SU-DHL-6 (cell line): ENCODE measurements at regions not wholly inside any gene's neighbourhood (a gene's known extent, or its start where the extent isn't known, plus 50 kb on each side); places are given as distances from the start of the nearest gene placed in this dataset.

Experiments used
- H2AFZ ChIP-seq: fragments of 200-600 bp; sonication (generic); 2 replicates; pipeline ENCODE4 v1.6.1; 2014; ENCODE audit warnings: low read depth, mild to moderate bottlenecking, moderate library complexity, mixed read lengths, antibody characterized with exemption, low read length; ENCODE audit not compliant: severe bottlenecking
- H3F3A ChIP-seq: fragments of 200-600 bp; shearing (Covaris generic); 2 replicates; pipeline ENCODE4 v1.6.0; 2016; ENCODE audit warnings: antibody characterized with exemption, mild to moderate bottlenecking; ENCODE audit not compliant: insufficient read depth
- H3K27ac ChIP-seq: fragments of 200-600 bp; sonication (generic); 2 replicates; pipeline ENCODE4 v1.5.1; 2016; ENCODE audit warnings: low read depth, mild to moderate bottlenecking, low read length, moderate library complexity, mixed read lengths
- H3K27me3 ChIP-seq: fragments of 200-600 bp; sonication (generic), shearing (Covaris generic); 2 replicates; pipeline ENCODE4 v1.6.0; 2014; ENCODE audit warnings: mild to moderate bottlenecking, low read length
- H3K36me3 ChIP-seq: fragments of 200-600 bp; sonication (generic); 2 replicates; pipeline ENCODE4 v1.6.1; 2014; ENCODE audit warnings: mild to moderate bottlenecking, low read length, mixed read lengths
- H3K4me2 ChIP-seq: fragments of 300-600, 200-600 bp; shearing (Covaris generic), sonication (generic); 2 replicates; pipeline ENCODE4 v1.6.0; 2014; ENCODE audit warnings: low read length, low read depth, mild to moderate bottlenecking; ENCODE audit not compliant: poor library complexity, severe bottlenecking
- H3K4me3 ChIP-seq: fragments of 200-600 bp; sonication (generic); 2 replicates; pipeline ENCODE4 v1.5.1; 2014; ENCODE audit warnings: antibody characterized with exemption, low read length, mild to moderate bottlenecking, mixed read lengths; ENCODE audit not compliant: insufficient read depth, poor library complexity, severe bottlenecking
- H3K79me2 ChIP-seq: fragments of 200-600 bp; sonication (generic); 2 replicates; pipeline ENCODE4 v1.6.1; 2014; ENCODE audit warnings: mild to moderate bottlenecking, low read length, moderate library complexity; ENCODE audit not compliant: insufficient read depth
- H3K9ac ChIP-seq: fragments of 200-600 bp; sonication (generic); 2 replicates; pipeline ENCODE4 v1.7.0; 2014; ENCODE audit warnings: mild to moderate bottlenecking, low read length
- H3K9me2 ChIP-seq: fragments of 200-600 bp; sonication (generic); replicated peaks from 2 replicates; pipeline ENCODE4 v1.6.1; 2014; ENCODE audit warnings: low read length; ENCODE audit not compliant: insufficient read depth
- H3K9me3 ChIP-seq: fragments of 200-600 bp; sonication (generic); 2 replicates; pipeline ENCODE4 v1.6.1; 2014; ENCODE audit warnings: low read length, mixed read lengths; ENCODE audit not compliant: insufficient read depth
- H4K20me1 ChIP-seq: fragments of 200-600 bp; sonication (generic); 2 replicates; pipeline ENCODE4 v1.6.1; 2014; ENCODE audit warnings: low read depth, mild to moderate bottlenecking, antibody characterized with exemption, low read length, moderate library complexity, mixed read lengths
- CTCF ChIP-seq: fragments of 200-600 bp; sonication (generic); IDR thresholded peaks from one replicate; pipeline ENCODE4 v1.5.1; 2017; ENCODE audit warnings: antibody characterized with exemption, mild to moderate bottlenecking, low read length, moderate library complexity; ENCODE audit not compliant: insufficient read depth, poor library complexity, severe bottlenecking
- EZH2phosphoT487 ChIP-seq: fragments of 200-600 bp; sonication (generic), shearing (Covaris generic); conservative IDR thresholded peaks from 2 replicates; pipeline ENCODE4 v1.6.1; 2018; ENCODE audit warnings: mild to moderate bottlenecking, antibody characterized with exemption, low read length, moderate library complexity, mixed read lengths

- H3F3A ChIP-seq, result no peaks in the 10 kb centered on the region
- H3K9me2 ChIP-seq, result no peaks in the 10 kb centered on the region
- H3K4me3 ChIP-seq, result no peak overlapping the region
- TF ChIP-seq CTCF (no peak), EZH2phosphoT487 (no peak)
- no peaks in the 10 kb centered on the region for H3K36me3 ChIP-seq
- no peaks in the 10 kb centered on the region for H4K20me1 ChIP-seq
- H3K4me2 ChIP-seq, result no peak overlapping the region
- H2AFZ ChIP-seq, result peak overlapping the region; percentile 25
- H3K27me3 ChIP-seq, result no peaks in the 10 kb centered on the region
- H3K9me3 ChIP-seq, result peaks cover 8% of the 10 kb centered on the region; the same call in 1 of the 2 replicates
- H3K79me2 ChIP-seq, result no peaks in the 10 kb centered on the region
- no peak overlapping the region for H3K9ac ChIP-seq
- no peak overlapping the region for H3K27ac ChIP-seq
Observed at GRCh38 chr12:83656004-83656403, 969.3 kb downstream of the TMTC2 start.

- TF ChIP-seq EZH2phosphoT487 (no peak), CTCF (no peak)
Observed at GRCh38 chr12:83642205-83642604, 955.5 kb downstream of the TMTC2 start.

GRCh38 chr12:83641789-83642188, 955.1 kb downstream of the TMTC2 start:
- Histone ChIP-seq H3K27me3 (no peaks in the 10 kb centered on the region), H3F3A (no peaks in the 10 kb centered on the region), H3K27ac (no peak overlapping the region), H3K79me2 (no peaks in the 10 kb centered on the region), H4K20me1 (no peaks in the 10 kb centered on the region), H3K9me2 (no peaks in the 10 kb centered on the region), H2AFZ (no peak overlapping the region), H3K4me3 (no peak overlapping the region), H3K36me3 (no peaks in the 10 kb centered on the region), H3K9ac (no peak overlapping the region), H3K4me2 (no peak overlapping the region), H3K9me3 (no peaks in the 10 kb centered on the region)
- no peak for TF ChIP-seq EZH2phosphoT487
- no peak for TF ChIP-seq CTCF

More at GRCh38 chr12:83642205-83642604, 955.5 kb downstream of the TMTC2 start:
- no peaks in the 10 kb centered on the region for H3K36me3 ChIP-seq
- H3K79me2 ChIP-seq, result no peaks in the 10 kb centered on the region
- H3K27ac ChIP-seq, result no peak overlapping the region
- H3K9me3 ChIP-seq, result no peaks in the 10 kb centered on the region
- H3K4me3 ChIP-seq, result no peak overlapping the region
- no peak overlapping the region for H3K4me2 ChIP-seq
- no peaks in the 10 kb centered on the region for H3K9me2 ChIP-seq
- no peaks in the 10 kb centered on the region for H4K20me1 ChIP-seq
- H3F3A ChIP-seq, result no peaks in the 10 kb centered on the region
- no peaks in the 10 kb centered on the region for H3K27me3 ChIP-seq
- H2AFZ ChIP-seq, result no peak overlapping the region
- no peak overlapping the region for H3K9ac ChIP-seq
